ENCODE measurements at regions not wholly inside any gene's neighbourhood (a gene's known extent, or its start where the extent isn't known, plus 50 kb on each side); places are given as distances from the start of the nearest gene placed in this dataset.

DNA sequence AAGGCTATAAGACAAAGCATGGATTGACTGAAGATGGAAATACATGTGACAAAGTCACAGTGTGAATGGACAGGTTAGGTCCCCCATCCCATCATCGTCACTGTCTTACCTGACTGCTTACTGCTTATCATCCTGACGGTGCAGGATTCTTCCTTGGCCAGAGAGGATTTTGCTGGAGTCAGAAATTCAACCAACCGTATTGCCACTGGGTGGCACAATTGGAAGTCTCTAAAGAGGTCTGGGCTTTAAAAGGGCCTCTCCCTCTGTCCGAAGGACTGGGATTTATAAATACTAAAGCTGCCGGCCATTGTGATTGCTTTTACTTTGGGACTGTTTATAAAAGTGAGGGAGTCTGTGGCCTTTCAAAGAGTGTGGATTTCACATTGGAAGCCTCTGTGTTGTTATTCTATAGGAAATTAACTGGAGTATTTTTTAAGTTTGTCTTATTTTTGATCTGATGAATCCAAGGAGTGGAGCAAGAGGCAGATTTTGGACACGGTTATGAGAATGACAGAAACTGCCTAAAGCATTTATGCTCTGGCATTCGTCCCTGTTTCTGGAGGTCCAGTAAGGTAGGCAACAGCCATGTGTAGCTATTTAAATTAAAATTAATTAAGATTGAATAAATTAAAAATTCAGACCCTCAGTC is 113.3 kb upstream of the CREB5 start:
- TF ChIP-seq, protein P1, sequence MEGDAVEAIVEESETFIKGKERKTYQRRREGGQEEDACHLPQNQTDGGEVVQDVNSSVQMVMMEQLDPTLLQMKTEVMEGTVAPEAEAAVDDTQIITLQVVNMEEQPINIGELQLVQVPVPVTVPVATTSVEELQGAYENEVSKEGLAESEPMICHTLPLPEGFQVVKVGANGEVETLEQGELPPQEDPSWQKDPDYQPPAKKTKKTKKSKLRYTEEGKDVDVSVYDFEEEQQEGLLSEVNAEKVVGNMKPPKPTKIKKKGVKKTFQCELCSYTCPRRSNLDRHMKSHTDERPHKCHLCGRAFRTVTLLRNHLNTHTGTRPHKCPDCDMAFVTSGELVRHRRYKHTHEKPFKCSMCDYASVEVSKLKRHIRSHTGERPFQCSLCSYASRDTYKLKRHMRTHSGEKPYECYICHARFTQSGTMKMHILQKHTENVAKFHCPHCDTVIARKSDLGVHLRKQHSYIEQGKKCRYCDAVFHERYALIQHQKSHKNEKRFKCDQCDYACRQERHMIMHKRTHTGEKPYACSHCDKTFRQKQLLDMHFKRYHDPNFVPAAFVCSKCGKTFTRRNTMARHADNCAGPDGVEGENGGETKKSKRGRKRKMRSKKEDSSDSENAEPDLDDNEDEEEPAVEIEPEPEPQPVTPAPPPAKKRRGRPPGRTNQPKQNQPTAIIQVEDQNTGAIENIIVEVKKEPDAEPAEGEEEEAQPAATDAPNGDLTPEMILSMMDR (IDR thresholded peaks at IDR 0.05; ENCODE audit: control insufficient read depth, extremely low read depth, insufficient read depth) = peak; percentile 76
- DNase-seq (ENCODE audit: low read depth) = peak; percentile 30
- no peak overlapping the region for H3K4me3 ChIP-seq (ENCODE audit: low read depth, low read length)

DNA sequence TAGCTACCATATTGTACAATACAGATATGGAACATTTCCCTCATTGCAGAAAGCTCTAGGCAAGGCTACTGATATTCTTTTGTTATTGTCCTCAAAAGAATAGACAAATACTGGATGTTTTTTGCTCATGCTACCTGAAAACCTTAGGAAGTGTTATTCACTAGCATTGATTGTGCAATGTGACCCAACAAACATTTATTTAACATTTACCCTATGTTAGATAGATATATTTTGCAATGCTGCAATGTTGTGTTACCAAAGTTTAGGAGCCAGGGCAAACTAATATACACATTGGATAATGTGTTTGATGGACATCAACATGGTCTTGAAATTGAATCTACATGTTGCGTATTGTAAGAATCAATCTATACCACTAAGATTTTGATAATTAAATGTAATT is 112.8 kb upstream of the CREB5 start:
- H3K4me3 ChIP-seq (ENCODE audit: low read depth, low read length) = no peak overlapping the region
- TF ChIP-seq, protein P1 (IDR thresholded peaks at IDR 0.05; ENCODE audit: control insufficient read depth, extremely low read depth, insufficient read depth) = no peak
- DNase-seq (ENCODE audit: low read depth) = no peak

DNA sequence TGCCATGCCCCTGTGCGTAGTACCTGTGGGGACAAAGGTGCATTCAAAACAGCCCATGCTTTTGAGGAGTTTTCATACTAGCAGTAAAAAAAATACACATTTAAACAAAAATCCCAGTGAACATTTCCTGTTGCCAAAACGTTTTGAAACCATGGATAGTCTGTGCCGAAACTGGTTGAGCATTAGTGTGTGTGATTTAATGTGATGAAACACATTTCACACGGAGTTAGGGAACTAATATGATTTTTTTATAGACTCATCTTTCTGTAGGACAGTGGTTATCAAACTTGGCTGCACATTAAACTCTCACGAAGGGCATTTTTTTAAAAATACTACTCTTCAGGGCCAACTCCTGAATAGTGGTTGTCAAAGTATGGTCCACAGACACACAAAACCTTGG is 111.8 kb upstream of the CREB5 start:
- H3K4me3 ChIP-seq (ENCODE audit: low read depth, low read length) = no peak overlapping the region
- no peak for DNase-seq (ENCODE audit: low read depth)
- TF ChIP-seq, protein P1 (IDR thresholded peaks at IDR 0.05; ENCODE audit: control insufficient read depth, extremely low read depth, insufficient read depth) = no peak

DNA sequence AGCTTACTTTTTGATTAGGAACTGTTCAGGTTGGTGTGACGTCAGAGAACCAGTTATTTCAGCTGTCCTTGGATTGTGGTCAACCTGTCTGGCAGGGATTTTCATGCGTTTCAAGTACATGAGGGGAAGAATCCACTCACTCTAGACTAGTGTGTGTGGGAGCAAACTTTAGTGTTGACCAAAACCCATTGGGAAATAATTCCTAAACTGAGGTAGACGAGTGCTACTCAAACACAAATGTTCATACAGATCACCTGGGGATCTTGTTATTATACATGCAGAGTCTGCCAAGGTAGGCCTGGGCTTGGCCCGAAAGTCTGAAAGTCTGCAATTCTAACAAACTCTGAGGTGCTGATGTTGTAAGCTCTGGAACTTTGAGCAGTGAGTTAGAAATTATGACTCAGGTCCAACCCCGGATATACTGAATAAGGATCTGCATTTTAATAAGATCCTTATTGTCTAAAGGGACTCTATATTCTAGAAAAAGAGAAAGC is 111.1 kb upstream of the CREB5 start:
- H3K4me3 ChIP-seq (ENCODE audit: low read depth, low read length) = no peak overlapping the region
- no peak for DNase-seq (ENCODE audit: low read depth)
- TF ChIP-seq, protein P1 (IDR thresholded peaks at IDR 0.05; ENCODE audit: control insufficient read depth, extremely low read depth, insufficient read depth) = no peak

DNA sequence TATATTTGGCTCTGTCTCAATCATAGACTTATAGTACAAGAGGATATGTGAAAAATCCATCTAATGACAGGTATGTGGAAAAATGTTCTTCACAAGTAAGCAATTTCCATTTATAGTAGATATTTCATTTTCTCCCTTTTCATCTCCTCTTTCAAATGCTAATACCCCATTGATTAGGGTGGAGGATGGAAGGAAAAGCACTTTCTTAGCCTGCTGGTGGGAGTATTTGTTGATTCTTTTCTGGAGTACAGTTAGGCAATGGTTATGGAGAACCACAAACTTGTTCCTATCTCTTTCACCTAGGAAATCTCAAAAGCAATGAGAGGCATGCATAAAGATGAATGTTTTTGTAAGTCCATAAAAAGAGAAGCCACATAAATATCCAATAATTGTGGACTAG is 108.0 kb upstream of the CREB5 start:
- no peak overlapping the region for H3K4me3 ChIP-seq (ENCODE audit: low read depth, low read length)
- TF ChIP-seq, protein P1 (IDR thresholded peaks at IDR 0.05; ENCODE audit: control insufficient read depth, extremely low read depth, insufficient read depth) = no peak
- no peak for DNase-seq (ENCODE audit: low read depth)

DNA sequence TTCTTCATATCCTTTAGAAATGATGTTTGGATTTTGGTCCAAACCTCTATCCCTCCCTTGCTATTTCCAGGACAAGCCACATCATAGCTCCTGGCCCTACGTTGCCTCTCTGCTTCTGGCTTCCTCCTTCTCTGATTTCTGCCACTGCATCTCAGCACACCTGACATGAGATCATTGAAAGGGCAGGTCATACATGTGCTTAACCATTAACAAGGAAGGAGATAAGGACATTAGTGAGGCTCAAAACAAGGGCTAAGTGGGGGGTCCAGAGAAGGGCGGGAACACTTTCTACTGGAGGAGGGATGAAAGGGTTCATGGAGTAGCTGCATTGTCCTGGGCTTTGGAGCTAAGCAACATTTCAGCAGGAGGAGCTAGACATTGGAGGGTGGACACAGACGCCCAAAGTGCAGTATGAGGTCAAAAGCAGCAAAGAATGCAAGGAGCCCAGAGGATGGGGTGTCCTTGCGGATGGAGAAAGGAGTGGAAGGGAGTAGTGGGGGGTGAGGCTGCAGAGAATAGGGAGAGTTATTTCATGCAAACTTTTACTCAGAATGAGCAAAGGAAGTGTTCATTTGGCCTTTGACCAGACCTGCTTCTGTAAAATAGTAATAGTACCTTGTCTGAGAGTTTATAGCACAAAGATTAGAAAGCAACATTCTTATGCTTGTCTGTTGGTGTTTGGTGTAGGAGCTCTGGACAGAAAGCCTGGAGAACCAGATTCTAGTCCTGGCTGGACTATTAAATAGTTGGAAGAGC is 102.4 kb upstream of the CREB5 start:
- TF ChIP-seq, protein P1 (IDR thresholded peaks at IDR 0.05; ENCODE audit: control insufficient read depth, extremely low read depth, insufficient read depth) = no peak
- no peak for DNase-seq (ENCODE audit: low read depth)
- no peak overlapping the region for H3K4me3 ChIP-seq (ENCODE audit: low read depth, low read length)

All from LNCaP clone FGC (cell line).